ENCODE measurements at regions not wholly inside any gene's neighbourhood (a gene's known extent, or its start where the extent isn't known, plus 50 kb on each side); places are given as distances from the start of the nearest gene placed in this dataset.

DNA sequence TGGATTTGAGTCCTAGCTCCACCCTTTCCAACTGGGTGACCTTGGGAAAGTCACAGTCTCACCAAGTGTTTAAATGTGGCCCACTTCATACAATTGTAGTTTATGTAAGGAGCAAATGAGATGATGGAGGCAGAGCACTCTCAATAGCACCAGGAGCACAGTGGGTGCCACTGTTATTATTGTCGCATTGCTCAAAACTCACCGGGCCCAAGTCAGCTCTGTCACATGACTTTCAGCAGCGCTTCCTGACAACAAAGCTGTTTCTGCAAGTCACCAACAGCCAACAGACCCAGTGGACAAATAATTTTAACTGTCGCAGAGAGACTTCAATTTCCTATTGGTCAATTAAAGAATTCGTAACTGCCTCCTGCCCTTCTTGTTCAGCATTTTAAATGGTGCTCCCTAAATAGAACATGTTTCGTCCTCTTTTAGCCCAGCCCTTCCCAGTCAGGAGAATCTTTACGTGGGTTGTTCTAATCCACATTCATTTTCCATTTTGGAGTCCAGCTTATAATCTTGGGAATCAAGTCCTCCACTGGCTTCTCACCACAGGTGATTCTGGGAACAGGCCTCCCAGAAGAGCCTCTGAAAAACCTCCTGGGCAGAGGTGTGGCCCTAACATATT is 415.6 kb upstream of the NPVF start:
- Histone ChIP-seq H3K9me3 (ENCODE audit: insufficient read depth, low read depth) (no peaks in the 10 kb centered on the region), H3K4me1 (replicated peaks; ENCODE audit: insufficient read depth) (no peaks in the 10 kb centered on the region), H3K9me2 (ENCODE audit: insufficient read depth) (no peaks in the 10 kb centered on the region), H3K27me3 (ENCODE audit: insufficient read depth, low read depth) (peaks cover 19% of the 10 kb centered on the region; the same call in 1 of the 2 replicates), H3F3A (ENCODE audit: insufficient read depth, low read depth) (no peaks in the 10 kb centered on the region), H4K20me1 (ENCODE audit: insufficient read depth) (no peaks in the 10 kb centered on the region), H3K36me3 (ENCODE audit: low read depth) (no peaks in the 10 kb centered on the region), H2AFZ (no peak overlapping the region), H3K4me3 (no peak overlapping the region), H3K4me2 (no peak overlapping the region), H3K27ac (no peak overlapping the region), H3K79me2 (ENCODE audit: low read depth) (no peaks in the 10 kb centered on the region)
- intact Hi-C loops (cut with micrococcal nuclease; ENCODE audit: unreplicated experiment): no loop called here
- ChIA-PET POLR2A (ENCODE audit: unreplicated experiment) (no interaction called here), CTCF (no interaction called here)
- no peak for DNase-seq
- TF ChIP-seq, protein P1, sequence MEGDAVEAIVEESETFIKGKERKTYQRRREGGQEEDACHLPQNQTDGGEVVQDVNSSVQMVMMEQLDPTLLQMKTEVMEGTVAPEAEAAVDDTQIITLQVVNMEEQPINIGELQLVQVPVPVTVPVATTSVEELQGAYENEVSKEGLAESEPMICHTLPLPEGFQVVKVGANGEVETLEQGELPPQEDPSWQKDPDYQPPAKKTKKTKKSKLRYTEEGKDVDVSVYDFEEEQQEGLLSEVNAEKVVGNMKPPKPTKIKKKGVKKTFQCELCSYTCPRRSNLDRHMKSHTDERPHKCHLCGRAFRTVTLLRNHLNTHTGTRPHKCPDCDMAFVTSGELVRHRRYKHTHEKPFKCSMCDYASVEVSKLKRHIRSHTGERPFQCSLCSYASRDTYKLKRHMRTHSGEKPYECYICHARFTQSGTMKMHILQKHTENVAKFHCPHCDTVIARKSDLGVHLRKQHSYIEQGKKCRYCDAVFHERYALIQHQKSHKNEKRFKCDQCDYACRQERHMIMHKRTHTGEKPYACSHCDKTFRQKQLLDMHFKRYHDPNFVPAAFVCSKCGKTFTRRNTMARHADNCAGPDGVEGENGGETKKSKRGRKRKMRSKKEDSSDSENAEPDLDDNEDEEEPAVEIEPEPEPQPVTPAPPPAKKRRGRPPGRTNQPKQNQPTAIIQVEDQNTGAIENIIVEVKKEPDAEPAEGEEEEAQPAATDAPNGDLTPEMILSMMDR (conservative IDR thresholded peaks at IDR 0.05): no peak
- no peak for TF ChIP-seq EZH2 (IDR thresholded peaks at IDR 0.05; ENCODE audit: low read depth)
- BruUV-seq (replicated peaks): no TSS peak

DNA sequence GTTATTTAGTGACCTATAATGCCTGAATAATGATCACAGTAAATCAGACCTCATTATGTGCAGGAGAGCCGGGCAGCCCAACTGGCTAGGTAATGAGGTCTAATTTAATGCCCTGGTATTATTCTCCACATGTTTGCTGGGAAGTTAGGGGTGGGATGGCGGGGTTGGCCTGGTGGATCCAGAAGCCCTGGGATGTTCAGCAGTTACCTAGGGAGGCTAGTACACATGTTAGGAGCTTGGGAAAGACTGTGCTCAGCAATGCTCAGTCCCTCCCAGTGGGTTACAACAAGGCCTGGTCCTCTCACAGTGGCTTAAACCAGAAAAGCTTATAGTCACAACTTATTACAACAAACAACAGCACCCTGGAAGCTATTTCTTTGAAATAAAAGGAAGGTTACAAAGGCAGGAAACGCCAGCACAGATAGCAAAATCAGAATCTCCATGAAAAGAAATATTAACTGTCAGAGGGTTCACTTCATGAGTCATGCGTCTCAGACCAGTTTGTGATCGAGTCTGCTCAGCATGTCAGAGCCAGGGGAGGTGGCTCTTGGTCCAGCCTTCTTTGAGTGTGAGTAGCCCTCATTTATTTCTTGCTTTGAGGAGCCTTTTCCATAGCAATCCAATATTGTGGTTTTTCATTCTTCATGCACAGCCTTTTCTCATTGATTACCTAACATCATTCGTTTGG is 418.6 kb upstream of the NPVF start:
- H3K79me2 ChIP-seq (ENCODE audit: low read depth): no peaks in the 10 kb centered on the region
- BruUV-seq (replicated peaks): no TSS peak
- H3K27ac ChIP-seq: no peak overlapping the region
- H3K27me3 ChIP-seq (ENCODE audit: insufficient read depth, low read depth): peaks cover 27% of the 10 kb centered on the region; the same call in 1 of the 2 replicates
- no peaks in the 10 kb centered on the region for H3K9me3 ChIP-seq (ENCODE audit: insufficient read depth, low read depth)
- no peak overlapping the region for H2AFZ ChIP-seq
- ChIA-PET POLR2A (ENCODE audit: unreplicated experiment) (no interaction called here), CTCF (no interaction called here)
- no peaks in the 10 kb centered on the region for H3F3A ChIP-seq (ENCODE audit: insufficient read depth, low read depth)
- H3K36me3 ChIP-seq (ENCODE audit: low read depth): no peaks in the 10 kb centered on the region
- H3K4me3 ChIP-seq: no peak overlapping the region
- intact Hi-C loops (cut with micrococcal nuclease; ENCODE audit: unreplicated experiment): no loop called here
- no peak overlapping the region for H3K4me2 ChIP-seq
- TF ChIP-seq EZH2 (IDR thresholded peaks at IDR 0.05; ENCODE audit: low read depth): no peak
- no peaks in the 10 kb centered on the region for H3K9me2 ChIP-seq (ENCODE audit: insufficient read depth)
- H4K20me1 ChIP-seq (ENCODE audit: insufficient read depth): no peaks in the 10 kb centered on the region
- no peaks in the 10 kb centered on the region for H3K4me1 ChIP-seq (replicated peaks; ENCODE audit: insufficient read depth)
- DNase-seq: no peak

DNA sequence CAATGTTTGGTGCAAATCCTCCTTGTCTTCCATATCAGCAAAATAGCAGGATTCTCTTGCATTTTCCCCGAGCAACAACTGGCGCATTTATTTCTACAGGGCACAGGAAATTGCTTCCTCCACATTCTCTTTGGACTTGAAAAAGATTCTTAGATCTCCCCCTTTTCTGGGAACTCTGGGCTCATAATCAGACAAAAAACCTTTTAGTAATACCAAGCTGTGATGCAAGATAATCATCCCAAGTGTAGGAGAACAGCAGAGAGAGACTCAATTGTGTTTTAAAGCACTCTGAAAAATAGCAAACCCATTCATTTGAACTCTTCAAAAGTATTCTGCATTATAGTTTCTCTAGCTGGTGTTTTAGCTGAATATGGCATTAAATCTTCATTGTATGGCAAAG is 419.6 kb upstream of the NPVF start:
- BruUV-seq (replicated peaks): no TSS peak
- Histone ChIP-seq H3K4me2 (no peak overlapping the region), H3K36me3 (ENCODE audit: low read depth) (no peaks in the 10 kb centered on the region), H4K20me1 (ENCODE audit: insufficient read depth) (no peaks in the 10 kb centered on the region), H3K4me3 (no peak overlapping the region), H3K79me2 (ENCODE audit: low read depth) (no peaks in the 10 kb centered on the region), H3K9me3 (ENCODE audit: insufficient read depth, low read depth) (no peaks in the 10 kb centered on the region), H3K4me1 (replicated peaks; ENCODE audit: insufficient read depth) (no peaks in the 10 kb centered on the region), H3K9me2 (ENCODE audit: insufficient read depth) (no peaks in the 10 kb centered on the region), H3F3A (ENCODE audit: insufficient read depth, low read depth) (no peaks in the 10 kb centered on the region), H3K27me3 (ENCODE audit: insufficient read depth, low read depth) (peaks cover 27% of the 10 kb centered on the region; the same call in 1 of the 2 replicates), H3K27ac (no peak overlapping the region), H2AFZ (no peak overlapping the region)
- intact Hi-C loops (cut with micrococcal nuclease; ENCODE audit: unreplicated experiment): no loop called here
- ChIA-PET POLR2A (ENCODE audit: unreplicated experiment) (no interaction called here), CTCF (no interaction called here)
- DNase-seq: no peak
- TF ChIP-seq, protein P1 (conservative IDR thresholded peaks at IDR 0.05): no peak
- no peak for TF ChIP-seq EZH2 (IDR thresholded peaks at IDR 0.05; ENCODE audit: low read depth)
